ENCODE measurements at regions not wholly inside any gene's neighbourhood (a gene's known extent, or its start where the extent isn't known, plus 50 kb on each side); places are given as distances from the start of the nearest gene placed in this dataset.

DNA sequence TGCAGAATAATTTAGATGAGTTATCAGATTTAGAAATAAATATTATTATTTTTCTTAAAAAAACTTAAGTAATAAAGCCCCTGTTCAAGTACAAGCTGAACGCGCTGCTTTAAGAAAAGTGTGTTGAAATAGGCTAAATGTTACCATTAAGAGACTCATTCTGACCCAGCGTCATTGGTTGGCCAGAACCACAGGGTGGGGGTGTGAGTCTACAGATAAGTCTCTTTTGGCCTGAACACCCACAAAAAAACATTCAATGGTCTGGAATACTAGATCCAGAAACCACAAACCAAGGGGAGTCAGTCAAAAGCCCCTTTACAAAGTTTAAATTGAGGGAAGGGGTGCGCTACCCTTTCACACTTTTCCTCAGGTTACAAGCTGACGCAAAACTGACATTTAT is 776.1 kb downstream of the KCNJ2 start:
- TF ChIP-seq POLR2A (IDR thresholded peaks at IDR 0.05; ENCODE audit: low read depth) (no peak), EP300 (IDR thresholded peaks at IDR 0.05) (no peak)
- TF ChIP-seq, protein P1, sequence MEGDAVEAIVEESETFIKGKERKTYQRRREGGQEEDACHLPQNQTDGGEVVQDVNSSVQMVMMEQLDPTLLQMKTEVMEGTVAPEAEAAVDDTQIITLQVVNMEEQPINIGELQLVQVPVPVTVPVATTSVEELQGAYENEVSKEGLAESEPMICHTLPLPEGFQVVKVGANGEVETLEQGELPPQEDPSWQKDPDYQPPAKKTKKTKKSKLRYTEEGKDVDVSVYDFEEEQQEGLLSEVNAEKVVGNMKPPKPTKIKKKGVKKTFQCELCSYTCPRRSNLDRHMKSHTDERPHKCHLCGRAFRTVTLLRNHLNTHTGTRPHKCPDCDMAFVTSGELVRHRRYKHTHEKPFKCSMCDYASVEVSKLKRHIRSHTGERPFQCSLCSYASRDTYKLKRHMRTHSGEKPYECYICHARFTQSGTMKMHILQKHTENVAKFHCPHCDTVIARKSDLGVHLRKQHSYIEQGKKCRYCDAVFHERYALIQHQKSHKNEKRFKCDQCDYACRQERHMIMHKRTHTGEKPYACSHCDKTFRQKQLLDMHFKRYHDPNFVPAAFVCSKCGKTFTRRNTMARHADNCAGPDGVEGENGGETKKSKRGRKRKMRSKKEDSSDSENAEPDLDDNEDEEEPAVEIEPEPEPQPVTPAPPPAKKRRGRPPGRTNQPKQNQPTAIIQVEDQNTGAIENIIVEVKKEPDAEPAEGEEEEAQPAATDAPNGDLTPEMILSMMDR (IDR thresholded peaks at IDR 0.05): no peak
